Right lung (tissue), 2 donors: ENCODE measurements at regions not wholly inside any gene's neighbourhood (a gene's known extent, or its start where the extent isn't known, plus 50 kb on each side); places are given as distances from the start of the nearest gene placed in this dataset.
"Not testable (repeated sequence)": the region's sequence is repeated elsewhere in the genome, so short reads cannot be mapped to it uniquely, and the experiment has no call there.

Source experiments
- DNase-seq, 2 donors: peaks; one replicate each; pipeline ENCODE4 v3.0.0-alpha.2; 2013

DNA sequence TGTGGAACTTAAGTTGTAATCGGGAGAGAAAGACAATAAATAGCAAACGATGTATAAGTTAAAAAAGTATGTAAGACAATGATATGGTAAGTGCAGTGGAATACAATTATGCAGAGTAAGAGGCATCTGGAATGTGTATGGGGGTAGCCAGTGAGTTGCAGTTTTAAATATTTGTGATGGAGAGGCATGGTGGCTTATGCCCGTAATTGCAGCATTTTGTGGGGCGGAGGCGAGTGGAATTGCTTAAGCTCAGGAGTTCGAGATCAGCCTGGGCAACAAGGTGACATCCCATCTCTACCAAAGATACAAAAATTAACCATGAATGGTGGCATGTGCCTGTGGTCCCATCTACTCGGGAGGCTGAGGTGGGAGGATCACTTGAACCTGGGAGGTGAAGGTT is 52.5 kb upstream of the WDFY3 start:
- no peak for DNase-seq

DNA sequence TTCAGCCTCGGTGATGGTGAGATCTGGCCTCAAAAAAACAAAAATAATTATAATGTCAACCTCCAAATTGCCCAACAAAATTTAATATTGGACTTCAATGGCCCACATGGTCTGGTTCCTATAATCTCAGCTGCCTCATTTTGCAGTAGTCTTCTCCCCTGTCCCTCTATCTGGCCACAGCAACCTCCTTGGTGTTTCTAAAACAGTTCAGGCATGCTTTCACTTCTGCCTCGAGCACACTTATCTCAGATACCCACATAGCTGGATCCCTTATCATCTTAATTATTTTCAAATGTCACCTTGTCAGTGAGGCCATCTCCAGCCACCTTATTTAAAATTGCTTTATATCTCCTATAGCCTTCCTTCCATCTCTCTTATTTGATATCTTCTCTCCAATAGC is 52.9 kb upstream of the WDFY3 start:
- no peak for DNase-seq

- DNase-seq, result no peak
Measured at GRCh38 chr4:85024671-85025070, 58.2 kb upstream of the WDFY3 start.

DNA sequence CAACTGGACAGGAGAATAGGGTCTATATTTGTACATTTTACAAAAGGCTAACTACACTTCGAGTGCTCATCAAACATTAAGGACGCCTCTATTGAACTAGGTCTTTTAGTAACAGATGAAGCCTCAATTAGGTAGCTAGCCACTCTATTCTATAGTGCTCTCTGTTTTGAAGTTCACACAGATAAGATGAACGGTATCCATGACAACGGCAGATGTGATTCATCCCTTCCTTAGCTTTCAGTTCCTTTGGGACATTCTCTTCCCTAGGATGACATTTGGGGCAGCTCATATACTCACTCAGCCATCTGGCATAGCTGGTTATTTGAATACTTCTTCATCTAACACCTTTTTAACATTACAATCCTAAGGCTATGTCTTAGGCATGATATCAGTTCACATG is 62.4 kb upstream of the WDFY3 start:
- DNase-seq, result no peak

- DNase-seq, result no peak
Measured at GRCh38 chr4:85029453-85029852, 63.0 kb upstream of the WDFY3 start.

DNA sequence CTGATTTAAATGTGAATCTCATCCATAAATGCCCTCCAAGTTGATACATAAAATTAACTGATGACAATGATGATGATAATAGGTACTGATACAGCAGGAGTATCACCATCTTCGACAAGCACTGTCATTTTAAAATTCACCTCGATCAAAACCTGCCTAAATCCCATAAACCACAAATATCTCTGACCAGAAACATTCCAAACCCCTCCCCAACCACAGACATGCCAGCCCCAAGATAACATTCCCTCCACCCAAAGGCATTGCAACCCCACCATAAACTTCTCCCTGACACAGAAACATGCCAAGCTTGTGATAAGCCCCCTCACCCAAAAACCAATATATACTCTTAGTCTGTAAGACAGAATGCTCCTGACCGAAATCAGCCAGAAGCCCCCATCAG is 63.7 kb upstream of the WDFY3 start:
- DNase-seq, result no peak

DNA sequence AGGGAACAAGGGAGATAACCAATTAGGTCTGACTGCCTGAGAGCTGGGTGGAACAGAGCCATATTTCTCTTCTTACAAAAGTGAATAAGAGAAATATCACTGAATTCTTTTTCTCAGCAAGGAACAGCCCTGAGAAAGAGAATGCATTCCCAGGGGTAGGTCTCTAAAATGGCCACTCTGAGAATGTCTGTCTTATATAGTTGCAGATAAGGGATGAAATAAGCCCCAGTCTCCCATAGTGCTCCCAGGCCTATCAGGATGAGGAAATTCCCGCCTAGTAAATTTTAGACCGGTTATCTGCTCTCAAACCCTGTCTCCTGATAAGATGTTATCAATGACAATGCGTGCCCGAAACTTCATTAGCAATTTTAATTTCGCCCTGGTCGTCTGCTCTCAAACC is 67.3 kb upstream of the WDFY3 start:
- DNase-seq, result not testable (repeated sequence)

GRCh38 chr4:85039526-85039925 is 73.0 kb upstream of the WDFY3 start:
- DNase-seq, result no peak

- DNase-seq, result not testable (repeated sequence)
Measured at GRCh38 chr4:85043812-85044496, 77.5 kb upstream of the WDFY3 start.

DNA sequence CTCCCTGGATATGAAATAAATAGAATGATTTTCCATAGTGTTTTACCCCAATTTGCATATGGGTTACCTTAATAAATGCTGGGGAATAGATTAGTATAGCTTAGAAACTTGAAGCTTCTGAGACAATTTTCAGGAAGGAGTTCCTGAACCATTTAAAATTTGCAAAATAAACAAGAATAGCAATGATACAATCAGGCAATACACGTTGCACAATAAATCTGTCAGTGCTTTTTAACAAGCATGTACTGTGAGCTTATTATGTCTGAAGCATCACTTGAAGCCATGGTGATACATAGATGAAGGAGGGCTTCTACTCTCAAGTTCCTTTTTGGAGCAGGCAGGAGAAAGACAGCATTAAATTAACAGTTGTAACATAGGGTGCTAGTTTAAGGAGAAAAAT is 84.2 kb upstream of the WDFY3 start:
- DNase-seq, result no peak

DNA sequence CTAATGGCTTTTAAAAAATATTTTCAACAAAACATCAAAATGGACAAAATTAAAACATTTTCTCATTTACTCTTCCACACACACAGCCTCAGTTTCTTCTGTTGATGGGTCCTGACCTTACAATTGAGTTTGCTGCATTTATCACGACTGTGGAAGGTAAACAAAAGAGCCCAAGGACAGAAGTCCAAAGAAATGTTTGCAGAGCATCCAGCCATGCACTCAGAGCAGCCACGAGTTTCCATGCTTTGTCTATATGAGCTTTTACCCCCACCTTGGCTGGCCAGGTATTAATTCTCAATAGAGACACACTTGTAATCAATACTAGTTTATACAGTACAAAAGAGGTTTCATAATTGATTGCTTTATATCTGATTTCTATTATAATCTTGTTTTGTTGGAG is 85.0 kb upstream of the WDFY3 start:
- DNase-seq, result no peak

GRCh38 chr4:85054925-85055324 is 88.4 kb upstream of the WDFY3 start:
- not testable (repeated sequence) for DNase-seq

DNA sequence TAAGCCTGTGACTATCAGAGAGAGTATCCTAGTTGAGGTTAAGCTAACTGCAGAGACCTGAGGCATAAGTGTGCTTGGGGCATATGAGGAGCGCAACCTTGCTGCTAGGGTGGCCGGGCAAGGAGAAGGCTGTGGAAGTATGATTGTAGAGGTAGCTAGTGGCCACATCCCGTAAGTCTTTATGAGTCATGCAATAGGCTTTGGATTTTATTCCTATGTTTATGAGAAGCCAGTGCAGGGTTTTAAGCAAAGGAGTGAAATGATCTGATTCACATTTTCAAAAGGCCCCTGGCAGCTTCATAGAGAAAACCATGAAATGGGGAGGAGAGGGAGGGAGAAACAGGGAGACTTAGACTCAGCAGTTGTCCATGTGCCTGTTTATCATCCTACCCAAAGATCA is 92.1 kb upstream of the WDFY3 start:
- DNase-seq, result no peak

- DNase-seq, result no peak
Measured at GRCh38 chr4:85061974-85062373, 95.5 kb upstream of the WDFY3 start.

DNA sequence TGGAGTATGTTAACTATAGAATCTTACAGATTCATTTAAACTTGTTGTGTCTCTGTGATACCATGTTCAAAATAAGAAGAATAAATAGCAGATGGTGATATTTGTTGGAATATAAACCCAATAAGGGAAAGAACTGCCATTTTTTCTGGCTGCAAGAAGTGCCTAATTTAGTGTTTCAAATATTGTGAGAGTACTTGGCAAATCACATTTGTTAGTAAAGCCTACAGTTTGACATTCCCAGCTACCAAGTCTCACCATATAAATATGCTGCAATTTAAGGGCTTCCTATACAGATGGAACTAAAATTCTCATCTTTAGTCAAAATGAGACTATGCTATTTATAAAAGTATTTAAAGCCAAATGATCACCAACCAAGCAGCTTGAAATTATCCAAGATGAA is 96.0 kb upstream of the WDFY3 start:
- no peak for DNase-seq

DNA sequence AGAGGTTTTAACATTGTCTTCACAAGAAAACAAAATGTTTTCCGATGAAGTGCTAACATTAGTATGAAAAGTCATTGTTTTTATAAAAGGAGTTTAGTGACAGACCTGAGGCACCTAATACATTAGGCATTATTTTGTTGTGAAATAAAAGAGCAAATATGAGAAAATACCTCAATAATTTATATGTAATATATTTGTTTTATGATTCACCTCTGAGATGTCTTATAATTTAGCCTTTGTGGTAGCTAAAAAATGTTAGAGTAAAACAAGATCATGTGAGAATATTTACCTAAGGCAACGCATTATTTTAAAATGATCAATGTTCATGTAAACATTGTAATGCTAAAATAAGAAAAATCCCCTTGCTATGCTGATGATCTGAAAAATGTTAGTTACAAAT is 100.9 kb upstream of the WDFY3 start:
- DNase-seq, result no peak

- no peak for DNase-seq
Measured at GRCh38 chr4:85078016-85078415, 111.5 kb upstream of the WDFY3 start.

DNA sequence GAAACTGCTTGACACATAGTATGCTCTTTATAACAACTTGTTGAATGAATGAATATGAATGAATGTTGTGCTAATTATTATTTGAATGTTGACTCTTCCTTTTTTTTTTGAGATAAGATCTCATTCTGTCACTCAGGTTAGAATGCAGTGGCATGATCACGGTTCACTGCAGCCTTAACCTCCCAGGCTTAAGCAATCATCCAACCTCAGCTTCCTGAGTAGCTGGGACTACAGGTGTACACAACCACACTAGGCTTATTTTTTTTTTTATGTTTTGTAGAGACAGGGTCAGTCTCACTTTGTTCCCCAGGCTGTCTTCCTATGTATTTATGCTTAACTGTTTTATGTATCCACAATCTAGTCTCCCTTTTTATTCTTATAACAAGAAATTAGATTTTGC is 114.7 kb upstream of the WDFY3 start:
- no peak for DNase-seq

DNA sequence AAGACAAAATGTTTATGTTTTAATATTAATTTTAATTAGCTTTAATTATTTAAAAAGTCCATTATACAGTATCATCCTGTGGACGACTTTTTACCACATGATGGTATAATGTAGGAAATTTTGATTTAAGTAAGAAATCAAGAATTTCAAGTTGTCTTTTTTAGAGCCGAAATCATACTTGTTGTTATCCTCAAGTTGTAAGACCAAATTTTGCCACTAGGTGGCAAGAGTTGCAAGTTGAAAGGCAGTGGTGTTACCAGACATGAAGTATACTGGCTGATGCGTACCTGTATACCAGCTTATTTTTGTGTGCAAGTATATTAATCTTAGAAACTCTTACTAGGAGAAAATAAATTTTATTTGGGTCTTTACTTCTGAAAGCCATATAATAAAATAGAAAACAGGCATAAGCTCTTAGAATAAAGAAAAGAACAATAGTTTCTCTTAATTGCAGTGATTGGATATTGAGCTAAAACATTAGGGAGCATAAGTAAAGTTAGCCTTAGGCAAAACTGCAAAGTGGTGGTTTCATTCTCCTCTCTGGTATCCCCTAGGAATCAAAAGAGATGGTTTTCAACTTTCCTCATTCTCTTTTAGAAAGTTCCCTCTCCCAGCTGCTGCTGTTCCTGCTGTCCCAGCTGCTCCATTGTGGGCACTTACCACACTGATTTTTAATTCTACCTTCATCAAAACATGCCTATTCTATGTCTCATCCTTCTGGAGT is 118.0 kb upstream of the WDFY3 start:
- DNase-seq, result peak; percentile 52 to 56

DNA sequence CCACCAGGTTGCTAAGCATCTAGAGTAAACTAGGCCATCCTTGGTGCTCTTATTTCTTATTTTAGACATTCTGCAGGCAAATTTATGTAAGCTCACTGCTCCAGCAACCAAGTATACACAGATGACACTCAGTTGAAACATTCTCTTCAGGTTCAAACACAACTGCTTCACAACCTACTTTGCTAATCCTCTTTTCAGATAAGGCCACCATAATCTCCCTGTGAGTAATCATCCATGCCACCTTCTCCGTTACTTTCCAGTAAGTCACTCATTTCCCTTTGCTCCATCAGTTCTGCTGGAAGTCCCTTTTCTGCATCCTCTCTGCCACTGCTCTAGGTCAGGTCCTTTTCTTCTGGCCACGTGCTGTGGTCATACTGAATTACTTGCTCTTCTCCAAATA is 120.2 kb upstream of the WDFY3 start:
- DNase-seq, result no peak

DNA sequence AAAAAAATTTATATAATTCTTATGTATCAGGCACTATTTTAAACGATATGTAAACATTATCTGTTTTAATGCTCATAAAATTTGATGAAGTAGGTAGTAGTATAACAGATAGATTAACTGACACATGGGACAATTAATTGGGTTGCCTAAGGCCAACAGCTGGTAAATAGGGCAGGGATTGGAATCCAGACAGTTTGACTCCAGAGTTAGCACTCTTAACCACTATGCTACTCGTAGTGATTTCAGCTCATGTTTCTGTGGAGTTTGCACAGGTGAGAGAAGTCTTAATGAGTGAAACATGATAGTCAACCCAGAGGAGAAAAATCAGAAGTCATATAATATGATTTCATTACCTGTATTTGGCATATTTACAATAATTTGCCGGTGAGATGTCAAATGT is 126.0 kb upstream of the WDFY3 start:
- no peak for DNase-seq

DNA sequence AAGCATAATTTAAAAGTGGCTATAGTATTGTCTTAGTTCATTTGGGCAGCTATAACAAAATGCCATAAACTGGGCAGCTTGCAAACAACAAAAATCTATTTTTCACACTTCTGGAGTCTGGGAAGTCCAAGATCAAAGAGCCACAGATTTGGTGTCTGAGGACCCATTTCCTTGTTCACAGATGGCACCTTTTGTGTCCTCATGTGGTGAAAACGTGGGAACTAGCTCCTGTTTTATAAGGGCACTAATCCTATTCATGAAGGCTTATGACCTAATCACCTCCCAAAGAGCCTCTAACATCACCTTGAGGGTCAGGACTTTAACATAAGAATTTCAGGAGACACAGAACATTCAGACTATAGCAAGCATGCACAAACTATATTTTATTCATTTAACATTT is 126.5 kb upstream of the WDFY3 start:
- no peak for DNase-seq

- DNase-seq, result no peak
Measured at GRCh38 chr4:85094735-85095134, 128.2 kb upstream of the WDFY3 start.

- no peak for DNase-seq
Measured at GRCh38 chr4:85102606-85103005, 136.1 kb upstream of the WDFY3 start.
